ENCODE measurements at regions not wholly inside any gene's neighbourhood (a gene's known extent, or its start where the extent isn't known, plus 50 kb on each side); places are given as distances from the start of the nearest gene placed in this dataset.
"Not testable (repeated sequence)": the region's sequence is repeated elsewhere in the genome, so short reads cannot be mapped to it uniquely, and the experiment has no call there.

DNA sequence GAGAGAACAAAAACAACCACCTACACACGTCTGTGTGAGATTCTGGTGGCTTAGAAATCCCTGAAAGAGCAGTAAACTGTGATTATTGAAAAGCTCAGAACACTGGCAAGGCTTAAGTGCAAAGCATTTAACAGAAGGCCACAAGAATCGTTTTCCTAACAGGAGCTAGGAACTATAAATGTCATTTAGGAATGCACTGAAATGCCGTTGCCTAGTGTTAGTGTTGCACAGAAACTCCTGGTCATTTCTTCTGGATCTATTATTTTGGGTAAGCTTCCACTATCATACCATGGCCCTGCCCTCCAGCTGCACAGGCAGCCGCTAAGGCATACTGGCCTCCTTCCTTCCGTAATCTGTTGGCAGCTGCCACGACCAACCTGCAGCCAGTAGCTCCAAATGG lies 923.2 kb downstream of the NLGN4X start:
- DNase-seq (ENCODE audit: low read depth in 2 of 2): no peak

GRCh38 chrX:5295004-5295403 lies 933.7 kb downstream of the NLGN4X start:
- DNase-seq (ENCODE audit: low read depth in 2 of 2): no peak

DNA sequence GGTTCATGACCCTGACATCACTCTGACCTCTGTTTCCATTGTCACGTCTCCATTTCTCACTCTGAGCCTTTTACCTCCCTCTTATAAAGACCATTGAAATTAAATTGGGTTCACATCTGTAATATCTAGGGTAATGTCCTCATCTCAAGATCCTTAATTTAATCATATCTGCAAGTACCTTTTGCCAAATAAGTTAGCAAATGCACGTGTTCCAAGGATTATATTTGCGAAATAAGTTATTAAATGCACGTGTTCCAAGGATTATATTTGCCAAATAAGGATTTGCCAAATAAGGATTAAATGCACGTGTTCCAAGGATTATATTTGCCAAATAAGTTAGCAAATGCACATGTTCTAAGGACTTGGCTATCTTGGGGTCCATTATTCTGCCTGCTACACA lies 938.0 kb downstream of the NLGN4X start:
- DNase-seq (ENCODE audit: low read depth in 2 of 2): no peak

GRCh38 chrX:5289949-5290348 lies 938.7 kb downstream of the NLGN4X start:
- not testable (repeated sequence) for DNase-seq (ENCODE audit: low read depth in 2 of 2)

DNA sequence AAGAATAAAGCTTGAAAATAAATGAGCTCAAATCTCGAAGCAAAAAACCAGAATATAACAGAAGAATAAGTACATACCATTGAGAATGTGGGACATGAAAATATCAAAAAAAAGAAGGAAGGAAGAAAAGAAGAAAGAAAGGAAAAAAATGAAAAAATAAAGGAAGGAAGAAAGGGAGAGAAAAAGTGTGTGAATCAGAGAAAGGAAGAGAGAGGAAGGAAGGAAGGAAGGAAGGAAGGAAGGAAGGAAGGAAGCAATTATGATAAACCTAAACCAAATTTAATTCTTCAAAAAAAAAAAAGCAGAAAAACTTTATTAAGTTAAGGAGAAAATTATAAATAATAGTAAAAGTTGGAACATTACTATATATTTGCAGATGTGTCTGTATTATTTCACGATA lies 949.8 kb downstream of the NLGN4X start:
- no peak for DNase-seq (ENCODE audit: low read depth in 2 of 2)

- no peak for DNase-seq (ENCODE audit: low read depth in 2 of 2)
Observed at GRCh38 chrX:5265324-5265850, 963.3 kb downstream of the NLGN4X start.

DNA sequence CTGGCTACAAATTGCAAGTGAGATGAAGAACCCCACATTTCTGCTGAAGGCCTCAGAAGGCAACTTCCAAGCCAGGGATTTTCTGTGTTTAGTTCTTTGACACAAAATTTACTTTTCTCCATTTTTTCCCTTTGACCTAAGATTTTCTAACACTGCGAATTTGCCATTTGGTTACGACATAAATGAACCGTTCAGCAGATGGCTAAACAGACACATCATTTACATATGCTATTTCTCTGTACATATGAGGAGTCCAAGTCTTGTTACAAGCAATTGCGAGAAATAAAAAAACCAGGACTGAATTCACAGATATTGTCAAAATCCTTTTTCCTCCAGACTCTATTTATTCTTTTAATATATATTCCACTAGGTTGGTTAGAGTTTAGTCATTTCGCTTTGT lies 978.6 kb downstream of the NLGN4X start:
- DNase-seq (ENCODE audit: low read depth in 2 of 2): no peak

DNA sequence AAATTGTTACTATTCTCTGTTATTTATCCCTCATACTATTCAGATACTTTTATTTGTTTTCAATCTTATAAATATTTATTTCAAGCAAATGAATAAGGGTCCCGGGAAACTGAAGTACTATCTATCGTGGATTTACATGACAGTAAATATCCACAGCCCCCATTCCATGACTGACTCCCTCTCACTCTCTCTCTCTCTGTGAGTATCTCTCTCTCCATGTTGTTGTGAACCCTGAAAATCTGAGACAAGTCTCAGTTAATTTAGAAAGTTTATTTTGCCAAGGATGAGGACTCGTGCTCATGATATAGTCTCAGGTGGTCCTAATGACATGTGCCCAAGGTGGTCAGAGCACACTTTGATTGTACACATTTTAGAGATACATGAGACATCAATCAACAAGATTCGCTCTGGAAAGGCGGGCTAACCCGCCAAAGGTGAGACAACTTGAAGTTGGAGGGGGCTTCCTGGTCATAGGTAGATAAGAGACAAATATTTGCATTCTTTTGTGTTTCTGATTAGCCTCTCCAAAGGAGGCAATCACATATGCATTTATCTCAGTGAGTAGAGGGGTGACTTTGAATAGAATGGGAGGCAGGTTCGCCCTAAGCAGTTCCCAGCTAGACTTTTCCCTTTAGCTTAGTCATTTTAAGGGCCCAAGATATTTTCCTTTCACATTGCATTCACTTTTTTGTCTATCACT lies 986.4 kb downstream of the NLGN4X start:
- no peak for DNase-seq (ENCODE audit: low read depth in 2 of 2)

- DNase-seq (ENCODE audit: low read depth in 2 of 2): no peak
Observed at GRCh38 chrX:5236749-5237148, 991.9 kb downstream of the NLGN4X start.

GRCh38 chrX:5236096-5236495 lies 992.6 kb downstream of the NLGN4X start:
- DNase-seq (ENCODE audit: low read depth in 2 of 2): no peak

- DNase-seq (ENCODE audit: low read depth in 2 of 2): no peak
Observed at GRCh38 chrX:5233830-5234229, 994.8 kb downstream of the NLGN4X start.

DNA sequence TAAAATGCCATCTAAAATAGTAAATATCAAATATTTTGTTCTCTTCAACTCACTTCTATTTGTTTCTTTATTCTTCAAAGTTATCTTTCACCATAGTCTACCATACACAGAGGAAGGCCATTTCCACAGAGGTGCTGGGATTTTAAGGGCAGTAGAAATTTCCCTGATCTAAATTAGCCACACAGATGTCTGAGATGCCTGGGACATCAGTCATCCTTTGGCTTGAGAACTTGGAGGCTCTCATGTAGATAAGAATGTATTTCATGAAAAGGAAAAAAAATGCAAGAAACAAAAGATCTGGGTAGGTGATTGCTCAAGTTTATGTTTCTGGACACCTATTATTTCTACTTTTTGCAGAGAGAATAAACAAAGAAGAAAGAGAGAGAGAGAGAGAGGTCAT lies 1008.2 kb downstream of the NLGN4X start:
- DNase-seq (ENCODE audit: low read depth in 2 of 2): no peak

DNA sequence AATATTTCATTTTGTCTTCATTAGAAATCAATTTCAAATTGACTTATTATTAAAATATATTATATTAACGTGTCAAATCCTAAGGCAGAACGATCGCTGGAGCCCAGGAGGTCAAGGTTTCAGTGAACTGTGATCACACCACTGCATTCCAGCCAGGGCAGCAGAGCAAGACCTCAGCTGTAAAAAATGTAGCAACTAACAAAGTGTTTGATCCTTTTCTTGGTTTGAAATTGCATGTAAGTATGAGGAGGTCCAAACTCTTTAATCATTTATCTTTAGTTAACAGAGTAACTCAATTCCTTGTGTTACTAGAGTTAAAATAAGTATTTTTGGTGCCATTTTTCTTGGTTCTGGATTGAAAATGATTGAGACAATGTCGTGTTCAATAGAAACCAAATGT lies 1033.9 kb downstream of the NLGN4X start:
- no peak for DNase-seq (ENCODE audit: low read depth in 2 of 2)

GRCh38 chrX:5180135-5180741 lies 1048.4 kb downstream of the NLGN4X start:
- DNase-seq (ENCODE audit: low read depth in 2 of 2): no peak

DNA sequence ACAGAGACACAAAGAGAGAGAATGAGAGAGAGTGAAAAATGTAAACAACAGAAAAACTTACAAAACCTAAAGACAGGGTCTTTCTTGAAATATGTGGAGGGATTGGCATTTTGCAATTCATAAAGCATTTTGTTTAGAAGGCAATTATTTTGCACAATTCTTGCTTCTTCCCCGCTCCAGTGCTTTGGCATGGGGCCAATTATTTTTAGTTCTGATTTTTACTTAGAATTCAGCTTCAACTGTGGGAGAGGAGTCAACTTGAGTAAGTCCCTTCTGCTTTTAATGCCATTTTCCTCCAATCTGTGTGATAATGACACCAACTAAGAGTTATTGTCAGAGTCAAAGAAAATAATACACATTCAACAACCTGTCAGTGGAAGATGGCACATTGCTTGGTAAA lies 1051.9 kb downstream of the NLGN4X start:
- DNase-seq (ENCODE audit: low read depth in 2 of 2): no peak

DNA sequence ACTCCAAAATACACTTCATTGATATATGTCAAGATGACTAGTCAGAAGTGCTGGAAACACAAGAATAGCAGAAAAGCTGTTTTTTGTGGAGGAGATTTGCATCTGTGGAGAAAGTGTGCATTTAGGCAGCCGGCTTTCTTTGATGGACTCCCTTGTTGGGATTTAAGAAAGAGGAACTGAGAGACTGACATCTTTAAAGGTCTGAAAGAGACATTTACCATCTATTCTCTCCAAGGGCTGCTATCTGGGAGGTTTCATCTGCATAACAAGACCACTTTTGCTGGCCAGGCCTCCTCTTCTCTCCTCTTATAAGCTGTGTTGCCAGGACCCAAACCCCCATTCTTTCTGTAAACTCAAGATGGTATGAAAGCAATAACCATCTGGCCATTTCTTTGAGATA lies 1065.0 kb downstream of the NLGN4X start:
- DNase-seq (ENCODE audit: low read depth in 2 of 2): no peak

DNA sequence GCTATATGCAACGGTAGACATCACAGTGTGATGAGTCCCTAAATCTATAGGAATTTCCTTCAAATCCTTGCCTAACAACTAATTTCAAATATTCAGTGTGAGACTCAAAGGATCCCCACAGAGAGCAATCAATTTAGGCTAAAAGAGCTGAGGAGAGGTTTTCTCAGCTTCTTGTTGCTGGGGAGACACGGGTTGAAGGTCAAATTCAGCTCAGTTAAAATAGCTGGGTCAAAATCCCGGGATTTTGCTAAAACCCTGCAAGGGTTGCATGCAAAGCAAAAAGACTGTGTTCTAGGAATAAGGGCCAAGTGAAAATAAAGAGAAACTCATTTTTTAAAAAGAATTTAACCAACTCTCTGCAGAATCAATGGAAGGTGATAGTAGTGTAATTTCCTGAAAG lies 1073.4 kb downstream of the NLGN4X start:
- DNase-seq (ENCODE audit: low read depth in 2 of 2): no peak

GRCh38 chrX:5145957-5146356 lies 1082.7 kb downstream of the NLGN4X start:
- DNase-seq (ENCODE audit: low read depth in 2 of 2): no peak

GRCh38 chrX:5142644-5143043 lies 1086.0 kb downstream of the NLGN4X start:
- no peak for DNase-seq (ENCODE audit: low read depth in 2 of 2)

DNA sequence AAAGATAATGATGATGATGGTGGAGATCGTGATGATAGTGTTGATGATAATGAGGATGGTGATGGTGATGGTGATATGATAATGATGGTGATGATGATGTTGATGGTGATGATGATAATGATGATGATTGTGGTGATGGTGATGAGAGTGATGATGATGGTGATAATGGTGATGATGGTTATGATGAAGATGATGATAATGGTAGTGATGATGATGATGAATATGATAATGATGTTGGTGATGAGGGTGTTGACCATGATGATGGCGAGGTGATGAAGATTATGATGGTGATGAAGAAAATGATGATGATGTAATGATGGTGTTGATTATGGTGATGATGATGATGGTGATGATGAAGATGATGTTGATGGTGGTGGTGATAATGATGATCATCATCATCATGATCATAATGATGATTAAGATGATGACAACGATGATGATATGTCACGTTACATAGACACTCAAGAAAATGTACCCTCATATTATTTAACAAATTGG lies 1106.4 kb downstream of the NLGN4X start:
- DNase-seq (ENCODE audit: low read depth in 2 of 2): no peak

DNA sequence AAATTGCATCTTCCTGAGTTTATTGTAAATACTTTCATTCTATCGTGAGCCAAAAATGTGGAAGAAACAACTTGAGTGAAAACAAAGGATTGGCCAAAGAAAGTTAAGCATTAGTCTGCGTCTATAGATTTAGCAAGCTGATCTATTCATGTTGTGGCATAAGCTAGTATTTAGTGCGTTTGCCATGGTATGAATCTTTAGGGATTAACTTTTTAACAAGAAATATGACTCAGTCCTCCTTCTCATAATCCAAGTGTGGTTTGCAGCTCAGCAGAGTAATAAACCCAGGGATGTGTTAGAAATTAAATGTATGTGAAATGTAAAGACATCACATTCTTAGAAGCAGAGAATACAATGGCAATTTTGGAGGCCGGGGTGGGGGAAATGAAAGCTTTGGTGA lies 1110.9 kb downstream of the NLGN4X start:
- no peak for DNase-seq (ENCODE audit: low read depth in 2 of 2)

- no peak for DNase-seq (ENCODE audit: low read depth in 2 of 2)
Observed at GRCh38 chrX:5113128-5113527, 1115.5 kb downstream of the NLGN4X start.

DNA sequence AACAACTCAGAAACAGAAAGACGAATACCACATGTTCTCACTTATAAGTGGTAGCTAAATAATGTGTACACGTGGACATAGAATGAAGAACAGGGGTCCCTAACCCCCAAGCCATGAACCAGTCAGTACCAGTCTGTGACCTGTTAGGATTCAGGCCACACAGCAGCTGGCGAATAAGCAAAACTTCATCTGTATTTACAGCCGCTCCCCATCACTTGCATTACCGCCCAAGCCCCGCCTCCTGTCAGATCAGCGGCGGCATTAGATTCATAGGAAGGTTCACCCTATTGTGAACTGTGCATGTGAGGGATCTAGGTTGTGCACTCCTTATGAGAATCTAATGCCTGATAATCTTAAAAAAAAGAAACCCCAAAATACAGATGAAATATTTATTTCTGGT lies 1128.7 kb downstream of the NLGN4X start:
- DNase-seq (ENCODE audit: low read depth in 2 of 2): no peak
